HG03442 (cell line): ENCODE measurements at regions not wholly inside any gene's neighbourhood (a gene's known extent, or its start where the extent isn't known, plus 50 kb on each side); places are given as distances from the start of the nearest gene placed in this dataset.
"Not testable (repeated sequence)": the region's sequence is repeated elsewhere in the genome, so short reads cannot be mapped to it uniquely, and the experiment has no call there.

Experiments
- ATAC-seq: cut with Tn5 transposase; IDR thresholded peaks from one replicate; pipeline ENCODE4 v1.9.1; 2021; ENCODE audit warnings: mild to moderate bottlenecking, moderate library complexity; ENCODE audit not compliant: unreplicated experiment

- no peak for ATAC-seq
Measured at GRCh38 chr14:83253870-83254269, 1720.2 kb upstream of the SEL1L start.

GRCh38 chr14:83255015-83255726 is 1721.5 kb upstream of the SEL1L start:
- ATAC-seq: no peak

- ATAC-seq: no peak
Measured at GRCh38 chr14:83255727-83256090, 1722.1 kb upstream of the SEL1L start.

GRCh38 chr14:83257466-83258439 is 1724.1 kb upstream of the SEL1L start:
- no peak for ATAC-seq

GRCh38 chr14:83260751-83261150 is 1727.1 kb upstream of the SEL1L start:
- no peak for ATAC-seq

GRCh38 chr14:83269583-83269982 is 1735.9 kb upstream of the SEL1L start:
- no peak for ATAC-seq

GRCh38 chr14:83271663-83272062 is 1738.0 kb upstream of the SEL1L start:
- ATAC-seq: no peak

- ATAC-seq: no peak
Measured at GRCh38 chr14:83280719-83281118, 1747.1 kb upstream of the SEL1L start.

- ATAC-seq: no peak
Measured at GRCh38 chr14:83282706-83283105, 1749.1 kb upstream of the SEL1L start.

- no peak for ATAC-seq
Measured at GRCh38 chr14:83287300-83287699, 1753.6 kb upstream of the SEL1L start.

GRCh38 chr14:83289390-83289789 is 1755.7 kb upstream of the SEL1L start:
- no peak for ATAC-seq

GRCh38 chr14:83289896-83290295 is 1756.2 kb upstream of the SEL1L start:
- ATAC-seq: no peak

- no peak for ATAC-seq
Measured at GRCh38 chr14:83290447-83290846, 1756.8 kb upstream of the SEL1L start.

GRCh38 chr14:83291714-83292113 is 1758.1 kb upstream of the SEL1L start:
- no peak for ATAC-seq

GRCh38 chr14:83294941-83295340 is 1761.3 kb upstream of the SEL1L start:
- ATAC-seq: no peak

GRCh38 chr14:83297361-83297760 is 1763.7 kb upstream of the SEL1L start:
- ATAC-seq: no peak

- not testable (repeated sequence) for ATAC-seq
Measured at GRCh38 chr14:83298016-83298415, 1764.4 kb upstream of the SEL1L start.

- peak; percentile 58 for ATAC-seq
Measured at GRCh38 chr14:83300476-83301064, 1766.9 kb upstream of the SEL1L start.

- ATAC-seq: no peak
Measured at GRCh38 chr14:83301791-83302190, 1768.1 kb upstream of the SEL1L start.

GRCh38 chr14:83309211-83309610 is 1775.6 kb upstream of the SEL1L start:
- ATAC-seq: no peak

GRCh38 chr14:83309833-83310232 is 1776.2 kb upstream of the SEL1L start:
- ATAC-seq: no peak

- ATAC-seq: no peak
Measured at GRCh38 chr14:83312511-83312910, 1778.9 kb upstream of the SEL1L start.
